ENCODE measurements at regions not wholly inside any gene's neighbourhood (a gene's known extent, or its start where the extent isn't known, plus 50 kb on each side); places are given as distances from the start of the nearest gene placed in this dataset.

DNA sequence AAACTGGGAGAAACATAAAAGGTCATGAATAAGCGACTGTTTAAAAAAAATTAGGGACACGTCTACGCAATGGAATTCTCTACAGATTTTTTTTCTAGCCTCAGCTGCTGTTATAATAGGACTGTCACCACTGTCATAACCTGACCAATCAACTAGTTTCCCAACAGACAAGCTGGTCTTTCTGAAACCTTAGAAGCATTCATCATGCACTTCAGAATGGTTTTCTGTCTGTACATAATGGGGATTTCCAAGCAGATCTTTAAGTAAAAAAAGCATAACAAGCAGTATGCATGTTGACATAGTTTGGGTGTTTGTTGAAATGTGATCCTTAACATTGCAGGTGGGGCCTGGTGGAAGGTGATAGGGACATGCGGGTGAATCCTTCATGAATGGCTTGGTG is 58.3 kb upstream of the SEMA6A start:
- DNase-seq (ENCODE audit: low read depth, low spot score) (no peak), FAIRE-seq (no peak)
- H3K27ac ChIP-seq (ENCODE audit: insufficient read depth, low read depth, low read length) = no peak overlapping the region
- H3K9ac ChIP-seq (replicated peaks; ENCODE audit: extremely low read depth, insufficient read depth, low read length) = no peak overlapping the region
- no peaks in the 10 kb centered on the region for H3K27me3 ChIP-seq (ENCODE audit: control insufficient read depth in 2 of 2, insufficient read depth in 2 of 2, low read length in 2 of 2)
- H3K79me2 ChIP-seq (ENCODE audit: control insufficient read depth, insufficient read depth, low read length) = no peaks in the 10 kb centered on the region
- dilution Hi-C loops (cut with MboI; ENCODE audit: extremely low pct_ligation_motif_present, low sequenced_read_pairs) = no loop called here
- no TSS peak for BruUV-seq (replicated peaks)
- no peaks in the 10 kb centered on the region for H3K4me1 ChIP-seq (ENCODE audit: control insufficient read depth, extremely low read depth, insufficient read depth, low read length)
- no peak overlapping the region for H3K4me2 ChIP-seq (ENCODE audit: insufficient read depth, low read length)
- TF ChIP-seq POLR2A (IDR thresholded peaks at IDR 0.05; ENCODE audit: low read depth, low read length) (no peak), MYC (IDR thresholded peaks at IDR 0.05; ENCODE audit: low read depth, low read length) (no peak), POLR2AphosphoS5 (IDR thresholded peaks at IDR 0.05; ENCODE audit: insufficient read depth, low read depth, low read length) (no peak), GATA2 (IDR thresholded peaks at IDR 0.05; ENCODE audit: insufficient read depth, insufficient read length, low read depth, low read length) (no peak), JUN (IDR thresholded peaks at IDR 0.05; ENCODE audit: borderline replicate concordance, insufficient read depth, insufficient read length, low read depth) (no peak), EZH2 (IDR thresholded peaks at IDR 0.05; ENCODE audit: borderline replicate concordance, low read depth, low read length, severe bottlenecking) (no peak)
- TF ChIP-seq, protein P1, sequence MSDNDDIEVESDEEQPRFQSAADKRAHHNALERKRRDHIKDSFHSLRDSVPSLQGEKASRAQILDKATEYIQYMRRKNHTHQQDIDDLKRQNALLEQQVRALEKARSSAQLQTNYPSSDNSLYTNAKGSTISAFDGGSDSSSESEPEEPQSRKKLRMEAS (IDR thresholded peaks at IDR 0.05; ENCODE audit: insufficient read depth, insufficient read length) = no peak
- TF ChIP-seq, protein P2, sequence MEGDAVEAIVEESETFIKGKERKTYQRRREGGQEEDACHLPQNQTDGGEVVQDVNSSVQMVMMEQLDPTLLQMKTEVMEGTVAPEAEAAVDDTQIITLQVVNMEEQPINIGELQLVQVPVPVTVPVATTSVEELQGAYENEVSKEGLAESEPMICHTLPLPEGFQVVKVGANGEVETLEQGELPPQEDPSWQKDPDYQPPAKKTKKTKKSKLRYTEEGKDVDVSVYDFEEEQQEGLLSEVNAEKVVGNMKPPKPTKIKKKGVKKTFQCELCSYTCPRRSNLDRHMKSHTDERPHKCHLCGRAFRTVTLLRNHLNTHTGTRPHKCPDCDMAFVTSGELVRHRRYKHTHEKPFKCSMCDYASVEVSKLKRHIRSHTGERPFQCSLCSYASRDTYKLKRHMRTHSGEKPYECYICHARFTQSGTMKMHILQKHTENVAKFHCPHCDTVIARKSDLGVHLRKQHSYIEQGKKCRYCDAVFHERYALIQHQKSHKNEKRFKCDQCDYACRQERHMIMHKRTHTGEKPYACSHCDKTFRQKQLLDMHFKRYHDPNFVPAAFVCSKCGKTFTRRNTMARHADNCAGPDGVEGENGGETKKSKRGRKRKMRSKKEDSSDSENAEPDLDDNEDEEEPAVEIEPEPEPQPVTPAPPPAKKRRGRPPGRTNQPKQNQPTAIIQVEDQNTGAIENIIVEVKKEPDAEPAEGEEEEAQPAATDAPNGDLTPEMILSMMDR (IDR thresholded peaks at IDR 0.05; ENCODE audit: extremely low read depth in 1 of 2, insufficient read depth in 1 of 2, low read depth in 1 of 2, low read length in 2 of 2) = no peak
- ChIA-PET CTCF (no interaction called here), POLR2A (no interaction called here)
- no peaks in the 10 kb centered on the region for H3K9me1 ChIP-seq (replicated peaks; ENCODE audit: control insufficient read depth, extremely low read depth, insufficient read depth, low read length)
- no peaks in the 10 kb centered on the region for H4K20me1 ChIP-seq (replicated peaks; ENCODE audit: control insufficient read depth, extremely low read depth, insufficient read depth, low read length)
- H2AFZ ChIP-seq (ENCODE audit: low read depth, low read length) = no peak overlapping the region
- H3K4me3 ChIP-seq (replicated peaks in 1 of 3; ENCODE audit: insufficient read depth in 1 of 3, low read depth in 1 of 3, low read length in 3 of 3) = no peak overlapping the region
- intact Hi-C loops (cut with micrococcal nuclease) = no loop called here
- H3K36me3 ChIP-seq (ENCODE audit: control insufficient read depth in 2 of 2, extremely low read depth in 1 of 2, insufficient read depth in 2 of 2, low read length in 2 of 2) = no peaks in the 10 kb centered on the region
- H3K9me3 ChIP-seq (replicated peaks; ENCODE audit: control insufficient read depth, insufficient read depth, low read length) = no peaks in the 10 kb centered on the region
